Gastrocnemius medialis (tissue), 4 donors: ENCODE measurements at regions not wholly inside any gene's neighbourhood (a gene's known extent, or its start where the extent isn't known, plus 50 kb on each side); places are given as distances from the start of the nearest gene placed in this dataset.

ENCODE experiments used
- ATAC-seq, 2 donors: fragments of 150-250 bp; one replicate each; pipeline ENCODE4 v1.9.1; 2016
- DNase-seq, 2 donors: peaks; one replicate each; pipeline ENCODE4 v3.0.0-alpha.2; 2019
- H3K27ac ChIP-seq, 4 donors: fragments of 200-600 bp; sonication (generic); 1 replicate in 1 of 4; 2 replicates in 3 of 4; pipeline ENCODE4 v1.5.1; 2016 to 2018; ENCODE audit warnings: mild to moderate bottlenecking in 2 of 4, moderate library complexity in 1 of 4
- H3K27me3 ChIP-seq, 3 donors: fragments of 200-600 bp; sonication (generic) in 2 of 3; 1 replicate in 1 of 3; 2 replicates in 2 of 3; pipeline versions ENCODE4 v1.5.1 to v1.6.0; 2016 to 2019; ENCODE audit warnings: mild to moderate bottlenecking in 1 of 3, moderate library complexity in 1 of 3
- H3K36me3 ChIP-seq, 2 donors: fragments of 200-600 bp; sonication (generic) in 1 of 2; one replicate each; pipeline ENCODE4 v1.5.1; 2017 to 2018
- H3K4me1 ChIP-seq, 2 donors: fragments of 200-600 bp; sonication (generic) in 1 of 2; one replicate each; pipeline ENCODE4 v1.5.1; 2016 to 2017; ENCODE audit warnings: mild to moderate bottlenecking in 2 of 2
- H3K4me3 ChIP-seq, 4 donors: fragments of 200-600 bp; sonication (generic) in 3 of 4; 1 replicate in 1 of 4; 2 replicates in 3 of 4; pipeline ENCODE4 v1.5.1; 2016 to 2019; ENCODE audit warnings: mild to moderate bottlenecking in 2 of 4
- H3K9me3 ChIP-seq, 3 donors: fragments of 200-600 bp; sonication (generic) in 2 of 3; 1 replicate in 1 of 3; 2 replicates in 2 of 3; pipeline ENCODE4 v1.5.1; 2016 to 2019
- CTCF ChIP-seq, 5 experiments: fragments of 450-650 bp in 3 of 5; fragments of 200-600 bp in 2 of 5; sonication (generic) in 2 of 5; IDR thresholded peaks in 4 of 5; conservative IDR thresholded peaks in 1 of 5; 1 replicate in 4 of 5; 2 replicates in 1 of 5; pipeline ENCODE4 v1.5.1; 2016 to 2019; ENCODE audit warnings: antibody characterized with exemption in 5 of 5, mild to moderate bottlenecking in 3 of 5, moderate library complexity in 3 of 5
- POLR2A ChIP-seq, 2 donors: fragments of 450-650 bp; IDR thresholded peaks; one replicate each; pipeline ENCODE4 v1.6.1; 2017; ENCODE audit warnings: antibody characterized with exemption in 2 of 2, mild to moderate bottlenecking in 2 of 2, moderate library complexity in 2 of 2
- in situ Hi-C, 4 donors: fragments of 200-750 bp; cut with MboI; loops; one replicate each; pipeline versions ENCODE4 v1.15.0 to v1.8.0; 2017; ENCODE audit warnings: low sequenced_read_pairs in 4 of 4
- intact Hi-C: fragments of 100-400 bp; cut with DNase I; formaldehyde crosslinking; loops from one replicate; pipeline ENCODE4 v1.15.1; 2023; ENCODE audit warnings: low total_unique reads

- ATAC-seq (no peak), DNase-seq (no peak)
- H3K27ac ChIP-seq, result no peak overlapping the region
- H3K4me3 ChIP-seq, result no peak overlapping the region
- H3K36me3 ChIP-seq, result no peaks in the 10 kb centered on the region
- no peaks in the 10 kb centered on the region for H3K9me3 ChIP-seq
- TF ChIP-seq CTCF (IDR thresholded peaks at IDR 0.05 in 4 of 5, conservative IDR thresholded peaks at IDR 0.05 in 1 of 5) (no peak), POLR2A (IDR thresholded peaks at IDR 0.05) (no peak)
- in situ Hi-C loops (no loop called here), intact Hi-C loops (no loop called here)
- no peaks in the 10 kb centered on the region for H3K27me3 ChIP-seq
- no peaks in the 10 kb centered on the region for H3K4me1 ChIP-seq
Measured at GRCh38 chr1:189971656-189972055, 506.0 kb downstream of the BRINP3 start.

- H3K4me3 ChIP-seq, result no peak overlapping the region
- TF ChIP-seq POLR2A (IDR thresholded peaks at IDR 0.05), result no peak
- TF ChIP-seq CTCF (IDR thresholded peaks at IDR 0.05 in 4 of 5, conservative IDR thresholded peaks at IDR 0.05 in 1 of 5), result no peak
- no peaks in the 10 kb centered on the region for H3K4me1 ChIP-seq
- no peaks in the 10 kb centered on the region for H3K27me3 ChIP-seq
- H3K9me3 ChIP-seq, result no peaks in the 10 kb centered on the region
- ATAC-seq (no peak), DNase-seq (no peak)
- intact Hi-C loops, result no loop called here
- in situ Hi-C loops, result no loop called here
- no peaks in the 10 kb centered on the region for H3K36me3 ChIP-seq
- H3K27ac ChIP-seq, result no peak overlapping the region
Measured at GRCh38 chr1:189977184-189977583, 500.5 kb downstream of the BRINP3 start.

- Histone ChIP-seq H3K27ac (no peak overlapping the region), H3K9me3 (no peaks in the 10 kb centered on the region), H3K27me3 (no peaks in the 10 kb centered on the region), H3K36me3 (no peaks in the 10 kb centered on the region), H3K4me3 (no peak overlapping the region), H3K4me1 (no peaks in the 10 kb centered on the region)
- in situ Hi-C loops, result no loop called here
- ATAC-seq, result no peak
- intact Hi-C loops, result no loop called here
- no peak for DNase-seq
- TF ChIP-seq CTCF (IDR thresholded peaks at IDR 0.05 in 4 of 5, conservative IDR thresholded peaks at IDR 0.05 in 1 of 5) (no peak), POLR2A (IDR thresholded peaks at IDR 0.05) (no peak)
Measured at GRCh38 chr1:189983166-189983890, 494.3 kb downstream of the BRINP3 start.

GRCh38 chr1:189986516-189986915, 491.1 kb downstream of the BRINP3 start:
- Histone ChIP-seq H3K27ac (no peak overlapping the region), H3K9me3 (no peaks in the 10 kb centered on the region), H3K4me1 (no peaks in the 10 kb centered on the region), H3K4me3 (no peak overlapping the region), H3K36me3 (no peaks in the 10 kb centered on the region), H3K27me3 (no peaks in the 10 kb centered on the region)
- DNase-seq (no peak), ATAC-seq (no peak)
- in situ Hi-C loops, result no loop called here
- intact Hi-C loops, result no loop called here
- TF ChIP-seq POLR2A (IDR thresholded peaks at IDR 0.05) (no peak), CTCF (IDR thresholded peaks at IDR 0.05 in 4 of 5, conservative IDR thresholded peaks at IDR 0.05 in 1 of 5) (no peak)

- Histone ChIP-seq H3K27ac (no peak overlapping the region), H3K4me3 (no peak overlapping the region), H3K9me3 (no peaks in the 10 kb centered on the region), H3K27me3 (no peaks in the 10 kb centered on the region), H3K36me3 (no peaks in the 10 kb centered on the region), H3K4me1 (no peaks in the 10 kb centered on the region)
- no peak for DNase-seq
- in situ Hi-C loops, result no loop called here
- intact Hi-C loops, result no loop called here
- no peak for TF ChIP-seq POLR2A (IDR thresholded peaks at IDR 0.05)
- no peak for TF ChIP-seq CTCF (IDR thresholded peaks at IDR 0.05 in 4 of 5, conservative IDR thresholded peaks at IDR 0.05 in 1 of 5)
- no peak for ATAC-seq
Measured at GRCh38 chr1:189987509-189987908, 490.2 kb downstream of the BRINP3 start.
